ENCODE measurements at regions not wholly inside any gene's neighbourhood (a gene's known extent, or its start where the extent isn't known, plus 50 kb on each side); places are given as distances from the start of the nearest gene placed in this dataset.

- no peak for DNase-seq (ENCODE audit: low spot score)
Measured at GRCh38 chr4:159041054-159042034, 61.5 kb upstream of the RAPGEF2 start.

- DNase-seq (ENCODE audit: low spot score) = no peak
Measured at GRCh38 chr4:159042097-159042605, 60.7 kb upstream of the RAPGEF2 start.

- no peak for DNase-seq (ENCODE audit: low spot score)
Measured at GRCh38 chr4:159042868-159043267, 60.0 kb upstream of the RAPGEF2 start.

DNA sequence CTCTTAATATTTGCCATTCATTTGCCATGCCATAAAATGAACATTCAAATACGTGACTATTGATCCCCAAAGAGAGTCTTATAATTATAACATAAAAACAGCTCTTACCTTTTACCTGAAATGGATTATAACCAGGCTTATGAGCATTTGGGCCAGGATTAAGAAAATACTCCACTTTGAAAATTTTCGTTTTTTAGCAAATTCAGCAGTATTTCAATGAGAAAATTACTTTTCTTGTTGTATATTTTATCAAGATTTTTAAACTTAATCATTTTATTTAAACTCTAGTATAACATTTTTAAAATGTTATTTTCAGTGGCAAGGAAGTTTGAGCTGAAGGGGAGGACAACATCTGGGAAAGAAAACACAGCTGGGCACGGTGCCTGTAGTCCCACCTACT is 59.0 kb upstream of the RAPGEF2 start:
- DNase-seq (ENCODE audit: low spot score) = no peak

DNA sequence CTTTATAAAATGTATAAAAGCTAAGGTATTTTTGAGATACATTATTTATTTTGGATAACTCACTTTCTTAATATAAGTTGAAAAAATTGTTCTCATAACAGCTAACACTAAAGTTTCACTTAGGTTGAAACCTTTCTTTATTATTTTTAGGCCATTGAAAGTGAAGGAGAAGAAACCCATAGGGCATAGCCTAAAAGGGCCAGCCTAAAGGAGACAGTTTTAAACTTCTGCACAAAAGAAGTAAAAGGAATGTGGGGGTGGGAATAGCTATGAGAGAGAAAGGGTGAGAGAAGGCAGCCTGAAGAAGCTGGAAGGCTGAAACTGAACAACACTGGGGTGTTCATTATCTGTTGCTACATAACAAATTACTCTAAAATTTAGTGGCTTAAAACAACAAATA is 57.6 kb upstream of the RAPGEF2 start:
- DNase-seq (ENCODE audit: low spot score) = no peak

GRCh38 chr4:159046683-159047082 is 56.2 kb upstream of the RAPGEF2 start:
- DNase-seq (ENCODE audit: low spot score) = no peak

GRCh38 chr4:159047478-159048165 is 55.3 kb upstream of the RAPGEF2 start:
- DNase-seq (ENCODE audit: low spot score) = no peak

DNA sequence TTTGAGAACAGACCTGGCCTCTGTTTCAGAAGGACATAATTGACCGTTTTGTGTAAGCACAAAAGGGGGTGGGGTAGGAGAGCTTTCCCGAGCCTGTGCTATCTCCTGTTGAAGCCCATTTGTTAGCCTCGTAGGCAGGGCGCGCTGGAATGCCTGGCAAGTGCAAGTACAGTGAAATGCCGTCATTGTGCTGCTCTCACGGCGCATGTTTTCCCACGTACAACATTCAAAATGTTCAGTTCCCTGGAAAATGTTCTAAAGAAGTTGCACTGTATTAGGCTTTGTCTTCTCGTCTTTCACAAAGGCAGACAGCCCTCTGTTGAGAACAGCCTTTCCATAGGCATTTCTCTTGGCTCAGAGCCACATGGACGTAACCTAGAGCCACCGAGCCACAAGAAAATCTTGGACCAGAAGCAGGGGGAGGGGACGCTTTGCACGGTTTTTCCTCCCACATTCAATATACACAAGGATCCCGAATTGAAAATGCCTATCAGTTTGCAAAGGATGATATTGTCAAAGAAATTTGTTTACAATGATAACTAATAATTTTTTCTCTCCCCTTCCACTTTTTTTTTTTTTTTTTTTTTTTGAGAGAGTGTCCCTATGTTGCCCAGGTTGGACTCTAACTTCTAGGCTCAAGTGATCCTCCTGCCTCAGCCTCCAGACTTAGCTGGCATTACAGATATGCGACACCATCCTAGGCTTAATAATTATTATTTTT is 54.6 kb upstream of the RAPGEF2 start:
- DNase-seq (ENCODE audit: low spot score) = no peak

GRCh38 chr4:159049780-159050375 is 53.0 kb upstream of the RAPGEF2 start:
- no peak for DNase-seq (ENCODE audit: low spot score)

DNA sequence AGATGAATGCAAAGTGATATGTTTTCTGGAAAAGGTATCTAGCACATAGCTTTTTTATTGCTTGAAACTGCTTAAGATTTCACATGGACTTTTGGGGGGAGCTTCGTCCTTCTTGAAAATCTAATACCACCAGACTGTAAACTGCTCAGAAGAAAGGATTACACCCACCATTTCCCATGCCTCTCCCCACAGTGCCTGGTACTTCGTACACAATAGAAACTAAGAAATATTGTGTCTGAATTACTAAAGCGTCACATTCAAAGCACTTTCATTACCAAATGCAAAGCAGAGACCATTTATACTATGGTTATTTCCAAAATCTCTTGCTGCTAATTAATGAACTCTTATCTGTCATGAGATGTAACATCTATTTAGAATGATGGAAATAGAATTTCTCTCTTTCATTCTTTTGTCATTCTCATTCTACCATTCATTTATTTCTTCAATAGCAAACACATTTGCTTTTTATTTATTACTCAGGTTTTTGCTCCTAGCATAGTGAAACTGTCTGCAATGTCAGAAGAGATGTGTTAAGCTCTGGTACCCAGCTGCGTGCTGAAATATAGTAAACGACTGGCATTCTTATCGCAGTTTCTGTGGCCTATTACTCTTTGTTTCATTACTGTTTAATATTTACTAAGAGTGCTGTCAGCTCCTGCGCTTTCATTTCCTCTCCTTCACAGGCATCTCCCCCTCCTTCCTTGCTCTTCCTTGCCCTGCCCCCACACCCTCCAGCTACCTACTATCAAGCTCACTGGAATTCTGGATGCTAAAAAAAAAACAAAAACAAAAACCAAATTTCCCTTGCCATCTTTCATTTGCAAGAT is 51.4 kb upstream of the RAPGEF2 start:
- no peak for DNase-seq (ENCODE audit: low spot score)

DNA sequence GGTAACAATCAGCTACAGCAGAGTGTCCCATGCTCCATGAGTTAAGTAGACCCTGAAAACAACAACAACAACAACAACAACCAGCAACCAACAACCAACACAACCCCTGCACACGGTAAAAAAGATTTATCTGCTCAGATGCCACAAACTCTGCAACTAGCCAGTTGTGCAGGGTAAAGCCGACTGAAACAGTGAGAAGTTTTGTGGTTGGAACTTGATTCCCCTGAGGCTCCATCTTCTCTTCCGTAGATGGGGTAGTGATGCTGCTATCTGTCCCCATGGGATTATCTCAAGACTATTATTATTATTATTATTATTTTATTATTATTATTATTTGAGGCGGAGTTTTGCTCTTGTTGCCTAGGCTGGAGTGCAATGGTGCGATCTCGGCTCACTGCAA is 50.6 kb upstream of the RAPGEF2 start:
- DNase-seq (ENCODE audit: low spot score) = no peak
